ENCODE measurements at regions not wholly inside any gene's neighbourhood (a gene's known extent, or its start where the extent isn't known, plus 50 kb on each side); places are given as distances from the start of the nearest gene placed in this dataset.

- no peak for TF ChIP-seq EZH2phosphoT487 (IDR thresholded peaks at IDR 0.05; ENCODE audit: insufficient read depth, low read depth)
- no peak for TF ChIP-seq EZH2 (IDR thresholded peaks at IDR 0.05; ENCODE audit: insufficient read depth, poor library complexity, severe bottlenecking)
These were observed 1453.4 kb downstream of the STIM2 start for GRCh38 chr4:28313729-28314713.
